PC-9 (cell line): ENCODE measurements at regions not wholly inside any gene's neighbourhood (a gene's known extent, or its start where the extent isn't known, plus 50 kb on each side); places are given as distances from the start of the nearest gene placed in this dataset.
A peak's percentile ranks its signal among the peaks of the same experiment; 100 is the strongest.

Experiments used
- BruUV-seq: library from RNA; stranded (reverse); fragments of 400-500 nt; replicated peaks from 2 replicates; lab custom pipeline; 2021; lab: Mats Ljungman, UMichigan
- CTCF ChIA-PET: fragments of 300-600 bp; sonication (Branson Sonifier 250); formaldehyde crosslinking; loops from one replicate; lab custom pipeline; 2022; ENCODE audit warnings: antibody characterized with exemption; lab: Charles Lee
- POLR2A ChIA-PET: fragments of 300-600 bp; sonication (Branson Sonifier 250); formaldehyde crosslinking; loops from one replicate; lab custom pipeline; 2022; ENCODE audit warnings: antibody characterized with exemption; ENCODE audit not compliant: unreplicated experiment; lab: Charles Lee
- DNase-seq, 2 experiments: peaks; one replicate each; pipeline versions ENCODE4 v3.0.0 to v3.0.0-alpha.2; 2015 to 2022; ENCODE audit warnings: mixed read lengths in 1 of 2
- H2AFZ ChIP-seq: fragments of 200-600 bp; sonication (generic); 2 replicates; pipeline ENCODE4 v1.8.1; 2017; ENCODE audit warnings: antibody characterized with exemption
- H3F3A ChIP-seq: fragments of 200-600 bp; sonication (generic); 2 replicates; pipeline ENCODE4 v1.8.1; 2017; ENCODE audit warnings: antibody characterized with exemption, mild to moderate bottlenecking, low read depth; ENCODE audit not compliant: insufficient read depth
- H3K27ac ChIP-seq: fragments of 200-600 bp; sonication (generic); 2 replicates; pipeline ENCODE4 v1.6.1; 2016; ENCODE audit warnings: mixed run types
- H3K27me3 ChIP-seq: fragments of 200-600 bp; sonication (generic); 2 replicates; pipeline ENCODE4 v1.6.1; 2016; ENCODE audit warnings: low read depth, mixed run types; ENCODE audit not compliant: insufficient read depth
- H3K36me3 ChIP-seq: fragments of 200-600 bp; sonication (generic); 2 replicates; pipeline ENCODE4 v1.6.1; 2016; ENCODE audit warnings: low read depth, mixed run types
- H3K4me1 ChIP-seq: fragments of 200-600 bp; sonication (generic); replicated peaks from 2 replicates; pipeline ENCODE4 v1.6.1; 2016; ENCODE audit warnings: mixed run types; ENCODE audit not compliant: insufficient read depth
- H3K4me2 ChIP-seq: fragments of 200-600 bp; sonication (generic); 2 replicates; pipeline ENCODE4 v1.6.1; 2017; ENCODE audit warnings: mixed run types
- H3K4me3 ChIP-seq: fragments of 200-600 bp; sonication (generic); 2 replicates; pipeline ENCODE4 v1.6.1; 2016; ENCODE audit warnings: mixed run types
- H3K79me2 ChIP-seq: fragments of 200-600 bp; sonication (generic); 2 replicates; pipeline ENCODE4 v1.6.1; 2017; ENCODE audit warnings: low read depth, mixed run types
- H3K9me2 ChIP-seq: fragments of 200-600 bp; sonication (generic); 2 replicates; pipeline ENCODE4 v1.8.1; 2017; ENCODE audit warnings: mild to moderate bottlenecking; ENCODE audit not compliant: insufficient read depth
- H3K9me3 ChIP-seq: fragments of 200-600 bp; sonication (generic); 2 replicates; pipeline ENCODE4 v1.8.1; 2016; ENCODE audit warnings: low read depth; ENCODE audit not compliant: insufficient read depth
- H4K20me1 ChIP-seq: fragments of 200-600 bp; sonication (generic); 2 replicates; pipeline ENCODE4 v1.8.1; 2017; ENCODE audit not compliant: insufficient read depth
- EZH2 ChIP-seq: fragments of 200-600 bp; sonication (generic); IDR thresholded peaks from 2 replicates; pipeline ENCODE4 v1.8.0; 2017; ENCODE audit warnings: antibody characterized with exemption, low read depth
- intact Hi-C: fragments of 100-400 bp; cut with micrococcal nuclease; formaldehyde crosslinking; loops from one replicate; pipeline ENCODE4 v1.10.0; 2022; ENCODE audit not compliant: unreplicated experiment
- TF ChIP-seq, protein P1 (sequence below): fragments of 200-600 bp; sonication (generic); conservative IDR thresholded peaks from 2 replicates; pipeline ENCODE4 v1.6.1; 2017; ENCODE audit warnings: mixed run types, antibody characterized with exemption, mild to moderate bottlenecking, moderate library complexity

DNA sequence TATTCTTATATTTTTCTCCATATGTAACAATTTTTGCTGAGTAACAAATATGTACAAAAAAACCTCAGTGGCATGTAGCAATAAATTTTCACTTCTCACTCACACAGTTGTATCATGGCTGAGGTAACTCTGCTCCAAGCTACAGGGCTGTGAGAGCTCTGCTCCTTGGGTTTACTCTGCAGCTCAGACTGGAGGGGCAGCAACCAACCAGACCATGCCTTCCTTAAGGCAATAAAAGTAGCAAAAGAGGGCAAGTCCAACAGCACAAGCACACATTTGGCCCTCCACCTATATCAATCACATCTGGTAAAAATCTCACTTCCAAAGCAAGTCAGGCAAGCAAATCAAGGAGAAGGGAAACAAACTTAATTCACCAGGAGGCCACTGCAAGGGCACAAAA lies 102.9 kb downstream of the CRPPA start:
- Histone ChIP-seq H3K4me2 (peak overlapping the region; percentile 53), H3K27ac (peak overlapping the region; percentile 61)

DNA sequence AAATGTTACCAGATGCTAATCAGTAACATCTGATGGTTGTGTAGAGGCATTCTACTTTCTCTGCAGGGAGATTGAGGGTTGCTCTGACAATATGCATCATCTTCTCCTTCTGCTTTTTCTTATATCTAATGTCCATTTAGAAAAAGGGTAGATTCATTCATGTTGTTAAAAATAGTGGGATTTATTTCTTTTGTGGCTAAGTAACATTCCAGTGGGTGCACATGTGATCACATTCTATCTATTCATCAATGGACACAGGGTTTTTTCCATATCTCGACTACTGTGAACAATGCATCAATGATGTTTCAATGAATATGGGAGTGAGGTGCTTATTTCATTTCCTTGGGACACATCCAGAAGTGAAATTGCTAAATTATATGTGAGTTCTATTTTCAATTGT lies 103.9 kb downstream of the CRPPA start:
- ChIA-PET POLR2A (no interaction called here), CTCF (no interaction called here)
- peaks cover 25% of the 10 kb centered on the region for H3F3A ChIP-seq
- H3K9me3 ChIP-seq, result peaks cover 16% of the 10 kb centered on the region; the same call in 1 of the 2 replicates
- no peak overlapping the region for H2AFZ ChIP-seq
- no peaks in the 10 kb centered on the region for H3K79me2 ChIP-seq
- intact Hi-C loops, result no loop called here
- H3K4me1 ChIP-seq, result peaks cover 36% of the 10 kb centered on the region
- no peak overlapping the region for H3K4me3 ChIP-seq
- TF ChIP-seq EZH2, result no peak
- TF ChIP-seq, protein P1, sequence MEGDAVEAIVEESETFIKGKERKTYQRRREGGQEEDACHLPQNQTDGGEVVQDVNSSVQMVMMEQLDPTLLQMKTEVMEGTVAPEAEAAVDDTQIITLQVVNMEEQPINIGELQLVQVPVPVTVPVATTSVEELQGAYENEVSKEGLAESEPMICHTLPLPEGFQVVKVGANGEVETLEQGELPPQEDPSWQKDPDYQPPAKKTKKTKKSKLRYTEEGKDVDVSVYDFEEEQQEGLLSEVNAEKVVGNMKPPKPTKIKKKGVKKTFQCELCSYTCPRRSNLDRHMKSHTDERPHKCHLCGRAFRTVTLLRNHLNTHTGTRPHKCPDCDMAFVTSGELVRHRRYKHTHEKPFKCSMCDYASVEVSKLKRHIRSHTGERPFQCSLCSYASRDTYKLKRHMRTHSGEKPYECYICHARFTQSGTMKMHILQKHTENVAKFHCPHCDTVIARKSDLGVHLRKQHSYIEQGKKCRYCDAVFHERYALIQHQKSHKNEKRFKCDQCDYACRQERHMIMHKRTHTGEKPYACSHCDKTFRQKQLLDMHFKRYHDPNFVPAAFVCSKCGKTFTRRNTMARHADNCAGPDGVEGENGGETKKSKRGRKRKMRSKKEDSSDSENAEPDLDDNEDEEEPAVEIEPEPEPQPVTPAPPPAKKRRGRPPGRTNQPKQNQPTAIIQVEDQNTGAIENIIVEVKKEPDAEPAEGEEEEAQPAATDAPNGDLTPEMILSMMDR, result no peak
- no TSS peak for BruUV-seq
- no peak overlapping the region for H3K4me2 ChIP-seq
- peaks cover 3% of the 10 kb centered on the region; the same call in 1 of the 2 replicates for H3K36me3 ChIP-seq
- no peaks in the 10 kb centered on the region; the same call in 1 of the 2 replicates for H3K9me2 ChIP-seq
- DNase-seq, result no peak
- no peaks in the 10 kb centered on the region for H4K20me1 ChIP-seq
- no peak overlapping the region for H3K27ac ChIP-seq
- H3K27me3 ChIP-seq, result no peaks in the 10 kb centered on the region

More for the DNA sequence above, 102.9 kb downstream of the CRPPA start:
- TSS peak; percentile 65 for BruUV-seq
- H3K4me1 ChIP-seq, result peaks cover 36% of the 10 kb centered on the region
- no peaks in the 10 kb centered on the region for H3K27me3 ChIP-seq
- CTCF ChIA-PET, result interaction anchor here (1.3 kb wide), 1 partner anchor 28 kb away, joined by 6 read pairs; no protein-coding TSS in a partner anchor
- no peaks in the 10 kb centered on the region for H4K20me1 ChIP-seq
- DNase-seq, result peak; percentile 21 to 68
- H3K36me3 ChIP-seq, result peaks cover 2% of the 10 kb centered on the region; the same call in 1 of the 2 replicates
- TF ChIP-seq, protein P1, result no peak
- TF ChIP-seq EZH2, result no peak
- no peaks in the 10 kb centered on the region for H3K79me2 ChIP-seq
- H2AFZ ChIP-seq, result no peak overlapping the region
- 0 out of 2 replicates have a peak overlapping the region, but pooled peaks have one; percentile 1 for H3K4me3 ChIP-seq
- H3K9me2 ChIP-seq, result no peaks in the 10 kb centered on the region; the same call in 1 of the 2 replicates
- H3F3A ChIP-seq, result peaks cover 25% of the 10 kb centered on the region
- intact Hi-C loops, result no loop called here
- peaks cover 16% of the 10 kb centered on the region; the same call in 1 of the 2 replicates for H3K9me3 ChIP-seq
- POLR2A ChIA-PET, result interaction anchor here (0.6 to 0.9 kb wide), 5 partner anchors 21 to 189 kb away, joined by 3 to 11 read pairs (median 5); partner anchors contain the start of gene CRPPA

DNA sequence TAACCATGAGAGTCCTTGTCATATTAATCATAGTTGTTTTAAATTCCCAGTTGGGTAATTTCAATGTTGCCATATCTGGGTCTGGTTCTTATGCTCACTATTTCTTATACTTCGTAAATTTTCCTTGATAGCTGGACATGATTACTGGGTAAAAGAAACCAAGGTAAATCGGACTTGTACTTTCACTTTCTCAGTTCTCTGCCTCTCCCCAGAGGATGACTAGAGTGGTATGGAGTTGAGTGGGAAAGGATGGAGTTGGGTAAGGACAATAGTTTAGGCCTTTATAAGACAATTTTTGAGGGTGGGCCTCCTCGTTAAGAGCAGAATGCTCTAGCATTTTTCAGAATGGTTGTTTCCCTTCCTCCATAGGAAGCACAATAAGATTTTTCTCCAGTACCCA lies 106.1 kb downstream of the CRPPA start:
- TF ChIP-seq, protein P1, result no peak
- no peak for TF ChIP-seq EZH2
- intact Hi-C loops, result no loop called here
- Histone ChIP-seq H3K27ac (no peak overlapping the region), H3K9me3 (0 out of 2 replicates have a peak, but pooled peaks cover 11% of the 10 kb centered on the region), H4K20me1 (no peaks in the 10 kb centered on the region), H3K4me3 (no peak overlapping the region), H3K27me3 (no peaks in the 10 kb centered on the region), H3K4me2 (no peak overlapping the region), H3K36me3 (peaks cover 3% of the 10 kb centered on the region; the same call in 1 of the 2 replicates), H3F3A (peaks cover 25% of the 10 kb centered on the region), H2AFZ (no peak overlapping the region), H3K9me2 (no peaks in the 10 kb centered on the region; the same call in 1 of the 2 replicates), H3K4me1 (peaks cover 31% of the 10 kb centered on the region), H3K79me2 (no peaks in the 10 kb centered on the region)
- DNase-seq, result no peak
- ChIA-PET CTCF (no interaction called here), POLR2A (no interaction called here)
- no TSS peak for BruUV-seq
